SIG-M5 treated with dmso at 0.1 percent for 504 hours (cell line): ENCODE measurements at regions not wholly inside any gene's neighbourhood (a gene's known extent, or its start where the extent isn't known, plus 50 kb on each side); places are given as distances from the start of the nearest gene placed in this dataset.
"Not testable (repeated sequence)": the region's sequence is repeated elsewhere in the genome, so short reads cannot be mapped to it uniquely, and the experiment has no call there.

Experiments
- DNase-seq: peaks from one replicate; lab custom pipeline; 2025; ENCODE audit not compliant: unreplicated experiment; lab: John Stamatoyannopoulos, UW

DNA sequence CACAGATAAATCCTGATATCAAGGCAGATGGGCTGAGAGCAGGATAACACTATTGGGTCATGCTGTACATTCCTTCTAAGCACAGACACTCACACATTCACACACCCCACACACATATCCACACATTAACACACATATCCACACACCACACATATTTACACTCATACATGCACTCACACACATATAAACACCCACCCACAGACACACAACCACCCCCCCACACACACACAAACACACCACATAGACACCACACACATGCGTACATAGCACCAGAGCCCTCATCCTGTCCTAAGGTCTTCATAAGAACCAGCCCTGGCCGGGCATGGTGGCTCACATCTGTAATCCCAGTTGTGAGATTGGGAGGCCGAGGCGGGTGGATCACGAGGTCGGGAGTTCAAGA, 322.3 kb upstream of the ADCY2 start:
- no peak for DNase-seq

DNA sequence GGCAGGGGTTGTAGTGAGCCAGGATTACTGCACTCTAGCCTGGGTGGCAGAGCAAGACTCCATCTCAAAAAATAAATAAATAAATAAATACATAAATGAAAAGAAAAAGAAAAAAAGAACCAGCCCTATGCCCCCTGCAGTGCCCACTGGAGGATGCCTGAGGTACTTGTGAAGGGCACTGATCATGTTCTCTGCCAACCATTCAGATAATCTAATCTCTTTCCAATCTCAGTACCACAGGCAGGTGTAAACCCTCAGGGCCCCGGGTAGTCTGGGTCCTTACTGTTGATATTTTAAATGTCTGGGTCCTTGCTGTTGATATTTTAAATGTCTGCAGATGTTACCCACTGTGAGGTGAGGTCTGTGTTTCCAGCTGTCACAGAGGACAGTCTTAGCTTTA, 321.8 kb upstream of the ADCY2 start:
- DNase-seq = no peak

DNA sequence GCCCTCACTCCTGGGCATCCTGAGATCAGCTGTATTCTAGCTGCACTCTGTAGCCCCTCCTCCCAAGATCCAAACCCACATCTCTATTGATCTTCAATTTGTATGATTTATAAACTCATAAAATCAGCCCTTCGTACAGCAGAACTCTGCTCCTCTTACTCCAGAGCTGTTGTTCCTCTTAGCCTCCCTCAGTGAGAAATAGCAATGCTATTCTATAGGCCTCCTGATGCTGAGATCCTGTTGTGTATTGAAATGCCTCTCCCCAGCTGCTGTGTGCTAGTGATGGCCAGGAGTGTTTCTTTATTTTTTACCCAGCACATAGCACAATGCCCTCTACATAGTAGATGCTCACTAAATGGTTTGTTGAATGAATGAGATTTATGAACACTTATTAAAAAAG, 320.5 kb upstream of the ADCY2 start:
- DNase-seq = no peak

DNA sequence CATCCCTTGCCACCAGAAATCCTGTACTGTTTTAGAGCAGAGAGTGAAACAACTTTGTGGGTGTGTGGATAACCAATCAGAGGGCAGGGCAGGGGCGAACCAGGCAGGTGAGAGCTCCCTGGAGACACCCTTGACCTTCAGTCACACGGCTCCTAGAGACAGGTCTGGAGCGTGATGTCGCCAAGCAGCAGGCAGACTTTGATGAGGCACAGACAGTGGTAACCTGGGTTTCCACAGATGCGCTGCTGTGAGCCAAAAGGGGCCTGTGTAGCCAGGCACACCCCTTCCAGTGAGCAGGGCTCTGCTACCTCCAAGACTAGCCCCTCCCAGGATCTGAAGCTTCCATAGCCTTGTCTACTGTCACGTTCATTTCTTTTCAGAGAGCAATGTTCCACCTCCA, 317.8 kb upstream of the ADCY2 start:
- no peak for DNase-seq

DNA sequence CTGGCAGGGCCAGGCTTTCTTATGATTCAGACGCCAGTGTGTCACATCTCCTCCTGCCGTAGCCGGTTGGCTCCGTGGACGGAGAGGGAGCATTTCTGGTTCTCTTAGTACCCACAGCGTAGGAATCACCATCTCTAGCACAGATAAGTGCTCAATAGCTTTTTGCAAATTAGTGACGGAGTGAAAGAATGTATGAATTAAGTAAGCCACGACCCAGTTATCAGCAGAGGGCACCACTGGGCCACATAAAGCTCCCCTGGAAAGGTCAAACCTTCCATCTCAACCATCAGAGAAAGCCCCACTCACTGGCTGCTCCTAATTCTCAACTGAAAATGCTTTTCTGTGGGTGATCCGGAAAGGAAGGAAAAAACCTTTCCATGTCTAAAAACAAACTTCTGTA, 317.0 kb upstream of the ADCY2 start:
- DNase-seq = peak; percentile 6

DNA sequence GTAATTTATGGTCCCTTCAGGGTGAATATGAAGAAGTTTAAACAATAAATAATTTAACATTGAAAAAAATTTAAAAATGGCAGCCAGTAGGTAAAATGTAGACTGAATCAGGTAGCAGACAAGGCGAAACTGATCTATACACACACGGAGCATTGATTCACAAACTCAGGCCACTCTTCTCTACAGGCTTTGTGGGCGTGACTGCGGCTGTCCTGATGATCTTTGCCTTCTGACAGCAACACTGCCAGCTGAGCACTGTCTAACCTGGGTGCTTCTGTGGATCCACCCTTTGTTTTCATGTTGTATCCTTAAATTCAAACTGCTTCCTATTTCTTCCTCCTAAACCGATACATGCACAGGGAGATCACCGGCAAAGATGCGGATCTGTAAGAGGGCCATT, 315.4 kb upstream of the ADCY2 start:
- DNase-seq = no peak

DNA sequence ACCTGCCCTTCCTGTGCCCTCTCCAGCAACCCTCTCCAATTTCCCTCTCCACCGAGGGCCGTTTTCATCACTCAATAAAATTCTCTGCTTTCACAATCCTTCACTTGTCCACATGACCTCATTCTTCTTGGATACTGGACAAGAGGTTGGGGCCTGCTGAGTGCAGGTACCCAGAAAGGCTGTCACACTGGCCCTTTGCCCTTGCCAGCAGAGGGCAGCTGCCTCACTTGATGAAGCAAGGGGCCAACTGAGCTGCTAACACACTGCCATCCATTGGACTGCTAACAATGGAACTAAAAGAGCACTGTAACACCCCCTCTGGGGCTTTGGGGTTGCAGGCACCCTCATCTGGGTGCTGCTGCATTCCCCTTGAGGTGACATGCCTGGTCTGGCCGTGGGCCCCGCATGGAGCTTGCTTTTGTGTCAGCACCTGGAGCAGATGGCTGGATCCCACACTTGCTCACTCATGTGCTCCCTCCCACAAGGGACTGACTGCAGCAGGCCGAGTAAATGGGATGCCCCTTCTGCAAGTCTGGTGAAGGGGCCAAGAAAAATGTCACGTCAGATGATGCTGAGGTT, 308.1 kb upstream of the ADCY2 start:
- DNase-seq = no peak

DNA sequence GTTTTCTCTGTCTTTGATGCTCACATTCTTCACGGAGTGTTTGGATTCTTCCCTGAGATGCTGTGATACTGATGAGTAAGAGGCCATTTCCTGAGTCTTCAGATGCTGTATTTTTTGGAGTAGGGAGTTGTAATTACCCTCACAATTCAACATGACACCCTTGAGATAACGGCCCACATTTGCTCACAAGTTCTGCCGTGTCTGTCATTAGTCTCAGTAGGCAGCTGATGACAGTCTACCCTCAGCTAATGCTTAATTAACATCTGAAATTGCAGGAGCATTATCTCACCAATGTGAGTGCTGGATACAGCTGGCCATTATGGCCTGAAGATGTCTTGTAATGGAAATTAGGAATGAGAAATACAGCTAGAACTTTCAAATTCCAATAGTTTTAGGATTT, 307.1 kb upstream of the ADCY2 start:
- no peak for DNase-seq

DNA sequence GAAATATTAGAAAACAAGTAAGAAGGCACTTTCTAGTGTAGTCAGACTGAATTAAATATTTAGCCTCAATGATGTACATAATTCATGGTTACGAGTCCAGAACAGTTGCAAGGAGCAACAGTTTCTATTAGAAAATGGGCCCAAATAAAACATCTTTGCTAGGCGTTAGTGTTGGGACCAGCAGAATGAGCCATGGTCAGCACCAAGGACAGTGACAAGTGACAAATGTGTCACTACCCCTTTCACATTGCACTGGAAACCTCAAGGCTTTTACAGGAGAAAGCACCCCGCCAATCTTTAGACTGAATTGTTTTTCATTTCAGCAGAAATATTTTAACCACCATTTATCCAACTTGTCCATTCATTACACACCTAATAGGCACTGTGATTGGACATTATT, 301.3 kb upstream of the ADCY2 start:
- peak; percentile 18 for DNase-seq

DNA sequence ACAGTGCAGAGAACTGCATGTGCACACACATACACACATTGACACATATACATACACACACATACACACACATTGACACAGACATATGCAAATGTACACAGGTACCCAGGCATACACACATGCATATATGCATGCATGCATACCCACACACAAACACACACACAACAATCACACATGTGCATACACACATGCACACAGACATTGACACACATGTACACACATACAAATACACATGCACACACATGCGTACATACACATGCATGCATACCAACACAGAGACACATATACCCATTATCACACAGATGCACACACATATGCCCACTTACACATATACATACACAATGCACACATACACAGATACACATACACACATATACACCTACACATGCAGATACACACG, 299.6 kb upstream of the ADCY2 start:
- DNase-seq = no peak

DNA sequence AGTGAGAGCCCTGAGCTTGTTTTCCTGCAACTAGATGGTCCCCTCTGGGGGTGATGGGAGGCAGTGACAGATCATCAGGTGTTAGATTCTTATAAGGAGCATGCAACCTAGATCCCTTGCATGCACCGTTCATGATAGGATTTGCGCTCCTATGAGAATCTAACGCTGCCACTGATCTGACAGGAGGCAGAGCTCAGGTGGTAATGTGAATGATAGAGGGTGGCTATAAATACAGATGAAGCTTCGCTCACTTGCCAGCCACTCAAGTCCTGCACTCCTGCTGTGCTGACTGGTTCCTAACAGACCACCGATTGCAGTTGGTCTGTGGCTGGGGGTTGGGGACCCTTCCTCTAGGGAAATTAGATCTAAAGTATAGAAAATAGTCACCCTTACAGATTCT, 290.6 kb upstream of the ADCY2 start:
- no peak for DNase-seq

DNA sequence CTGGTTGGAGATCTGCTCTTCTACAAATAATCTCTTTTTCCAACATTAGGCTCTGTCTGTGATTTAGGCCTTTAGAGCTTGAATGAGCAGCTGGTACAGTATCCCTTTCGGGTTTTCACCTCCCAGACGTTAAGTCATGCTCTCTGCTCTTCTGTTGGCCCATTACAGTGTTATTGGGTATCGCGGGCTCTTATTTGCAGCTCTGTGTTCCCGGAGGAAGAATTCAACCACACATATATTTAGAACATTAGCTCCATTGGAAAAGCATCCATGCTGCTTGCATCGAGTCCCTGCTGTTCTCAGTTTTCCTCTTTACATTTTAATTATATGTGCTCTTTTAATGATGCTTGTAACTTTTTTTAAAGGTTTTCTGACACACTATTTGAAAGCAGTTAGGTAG, 278.0 kb upstream of the ADCY2 start:
- DNase-seq = no peak

DNA sequence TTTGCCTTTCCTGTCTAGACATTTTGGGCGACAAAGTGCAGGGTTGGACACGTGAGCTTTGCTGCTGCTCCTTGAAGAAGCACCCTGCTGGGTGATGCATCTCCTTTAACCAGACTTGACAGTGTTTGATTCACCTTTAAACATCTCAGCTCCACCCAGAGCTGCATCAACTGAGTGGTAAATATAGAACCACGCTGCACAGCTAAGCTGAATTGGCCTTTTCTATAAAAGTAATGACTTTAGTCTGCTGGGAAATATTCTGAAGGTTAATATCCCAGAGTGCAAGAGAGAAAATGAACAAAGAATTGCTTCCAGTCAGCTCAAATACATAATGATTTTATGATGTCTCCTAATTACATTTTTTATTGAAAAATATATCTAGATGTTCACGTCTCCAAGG, 264.3 kb upstream of the ADCY2 start:
- no peak for DNase-seq

DNA sequence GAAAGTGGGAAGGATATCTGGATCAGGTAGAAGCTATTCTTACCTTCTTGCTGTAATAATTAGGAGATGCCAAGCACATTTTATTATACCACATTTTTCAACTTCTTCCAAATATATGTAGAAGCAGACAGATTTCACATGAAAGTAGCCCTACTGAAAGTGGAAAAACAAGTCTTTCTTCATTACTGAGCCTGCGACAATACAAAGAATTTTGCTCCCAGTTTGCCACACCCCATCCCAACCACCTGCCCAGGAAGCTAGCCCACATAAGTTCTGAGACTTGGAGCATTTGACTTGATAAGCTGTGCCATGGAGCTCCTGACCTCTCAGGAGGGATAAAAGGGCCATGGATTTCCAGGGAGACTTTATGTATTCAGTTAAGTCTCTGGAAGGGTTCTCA, 249.1 kb upstream of the ADCY2 start:
- DNase-seq = peak; percentile 34

DNA sequence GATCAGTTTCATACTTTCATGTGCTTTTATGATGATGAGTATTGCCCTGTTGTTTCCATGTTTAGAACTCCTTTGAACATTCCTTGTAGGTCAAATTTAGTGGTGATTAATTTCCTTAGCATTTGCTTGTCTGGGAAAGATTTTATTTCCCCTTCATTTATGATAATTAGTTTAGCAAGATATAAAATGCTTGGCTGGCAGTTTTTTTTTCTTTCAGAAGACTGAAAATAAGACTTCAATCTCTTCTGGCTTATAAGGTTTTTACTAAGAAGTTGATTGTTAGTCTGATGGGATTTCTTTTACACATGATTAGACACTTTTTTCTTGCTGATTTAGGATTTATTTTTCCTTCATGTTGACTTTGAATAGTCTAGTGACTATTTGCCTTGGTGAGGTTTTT, 238.9 kb upstream of the ADCY2 start:
- no peak for DNase-seq

DNA sequence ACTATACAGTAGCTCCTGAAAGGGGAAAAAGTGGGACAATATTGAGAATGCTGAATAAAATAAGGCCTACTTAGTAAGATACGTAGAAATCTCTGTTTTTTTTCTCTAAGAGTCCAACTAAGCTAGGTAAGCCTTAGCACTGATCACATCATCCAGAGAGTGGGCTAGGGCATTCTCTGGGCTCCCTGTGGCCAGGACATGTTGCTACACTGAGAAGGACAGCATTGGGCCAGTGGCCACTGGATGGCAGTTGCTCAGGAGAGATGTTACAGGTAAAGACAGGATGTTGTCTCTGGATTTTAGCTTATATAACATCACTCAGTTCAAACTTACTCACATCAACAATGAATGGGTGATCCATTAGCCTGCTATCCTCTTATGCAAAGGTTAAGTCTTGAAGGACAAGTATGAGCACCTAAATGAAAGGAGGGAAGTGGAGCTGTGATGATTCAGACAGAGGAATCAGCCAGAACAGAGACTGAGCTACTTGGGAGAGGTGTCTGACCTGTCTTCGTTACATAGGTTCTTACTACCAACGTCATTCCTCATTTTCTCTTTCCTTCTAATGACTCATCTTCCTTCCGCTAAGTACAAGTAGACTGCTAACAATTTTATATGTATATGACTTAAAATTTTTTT, 226.6 kb upstream of the ADCY2 start:
- no peak for DNase-seq

DNA sequence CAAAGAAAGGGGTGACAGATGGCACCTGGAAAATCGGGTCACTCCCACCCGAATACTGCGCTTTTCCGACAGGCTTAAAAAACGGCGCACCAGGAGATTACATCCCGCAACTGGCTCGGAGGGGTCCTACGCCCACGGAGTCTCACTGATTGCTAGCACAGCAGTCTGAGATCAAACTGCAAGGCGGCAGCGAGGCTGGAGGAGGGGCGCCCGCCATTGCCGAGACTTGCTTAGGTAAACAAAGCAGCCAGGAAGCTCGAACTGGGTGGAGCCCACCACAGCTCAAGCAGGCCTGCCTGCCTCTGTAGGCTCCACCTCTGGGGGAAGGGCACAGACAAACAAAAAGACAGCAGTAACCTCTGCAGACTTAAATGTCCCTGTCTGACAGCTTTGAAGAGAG, 225.2 kb upstream of the ADCY2 start:
- not testable (repeated sequence) for DNase-seq

DNA sequence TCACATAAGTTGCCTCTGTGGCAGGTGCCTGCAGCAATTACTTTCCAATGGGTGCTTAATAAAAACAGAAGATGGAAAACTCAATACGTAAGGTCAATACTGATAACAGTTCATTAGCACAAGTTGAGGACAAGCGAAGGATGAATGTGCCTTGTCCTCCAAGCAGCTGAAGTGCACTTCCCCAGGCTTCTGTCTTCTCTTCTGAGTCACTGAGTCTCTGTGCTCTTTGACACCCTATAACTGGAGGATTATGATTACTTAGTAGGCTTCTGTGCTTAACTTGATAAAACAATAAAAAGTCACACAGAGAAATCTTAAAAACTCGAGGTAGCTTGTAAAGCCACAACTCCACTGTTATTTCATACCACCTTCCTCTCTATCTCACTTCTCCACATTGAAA, 216.6 kb upstream of the ADCY2 start:
- DNase-seq = no peak

DNA sequence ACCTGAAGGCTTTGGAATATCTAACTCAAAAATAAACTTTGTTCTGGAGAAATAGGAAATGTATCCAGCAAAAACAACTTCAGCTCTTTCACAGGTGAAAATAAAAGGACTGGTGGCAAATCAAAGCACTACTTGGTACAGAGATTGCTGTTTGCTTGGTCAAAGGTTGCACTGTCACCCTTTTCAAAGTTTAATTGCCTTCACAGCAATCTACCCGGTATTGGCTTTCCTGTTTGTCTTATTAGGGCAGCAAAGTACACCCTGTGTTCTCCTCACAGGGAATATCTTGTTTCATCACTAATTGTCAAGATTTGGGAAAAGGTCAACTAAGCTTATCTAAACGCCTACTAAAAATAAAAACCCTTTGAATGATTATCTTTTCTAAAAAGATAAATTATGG, 214.1 kb upstream of the ADCY2 start:
- no peak for DNase-seq

DNA sequence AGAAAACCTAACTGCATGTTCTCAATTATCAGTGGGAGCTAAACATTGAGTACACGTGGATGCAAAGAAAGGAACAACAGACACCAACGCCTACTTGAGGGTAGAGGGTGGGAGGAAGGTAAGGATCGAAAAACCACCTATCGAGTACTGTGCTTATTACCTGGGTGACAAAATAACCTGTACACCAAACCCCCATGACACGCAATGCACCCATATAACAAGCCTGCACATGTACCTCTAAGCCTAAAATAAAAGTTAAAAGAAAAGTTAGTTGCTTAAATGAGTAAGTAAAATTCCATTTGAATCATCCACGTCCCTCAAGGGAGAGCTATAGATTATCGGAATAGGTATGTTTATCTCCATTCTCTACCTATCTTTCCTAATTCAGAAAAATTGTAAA, 210.2 kb upstream of the ADCY2 start:
- no peak for DNase-seq

DNA sequence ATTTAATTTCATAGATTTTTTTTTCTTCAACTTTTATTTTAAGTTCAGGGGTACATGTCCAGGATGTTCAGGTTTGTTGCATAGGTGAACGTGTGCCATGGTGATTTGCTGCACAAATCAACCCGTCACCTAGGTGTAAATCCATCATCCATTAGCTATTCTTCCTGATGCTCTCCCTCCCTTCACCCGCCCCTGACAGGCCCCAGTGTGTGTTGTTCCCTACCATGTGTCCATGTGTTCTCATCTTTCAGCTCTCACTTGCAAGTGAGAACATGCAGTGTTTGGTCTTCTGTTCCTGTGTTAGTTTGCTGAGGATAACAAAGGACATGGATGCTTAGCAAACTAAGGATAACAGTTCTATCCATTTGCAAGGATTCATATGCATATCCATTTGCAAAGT, 209.1 kb upstream of the ADCY2 start:
- no peak for DNase-seq

DNA sequence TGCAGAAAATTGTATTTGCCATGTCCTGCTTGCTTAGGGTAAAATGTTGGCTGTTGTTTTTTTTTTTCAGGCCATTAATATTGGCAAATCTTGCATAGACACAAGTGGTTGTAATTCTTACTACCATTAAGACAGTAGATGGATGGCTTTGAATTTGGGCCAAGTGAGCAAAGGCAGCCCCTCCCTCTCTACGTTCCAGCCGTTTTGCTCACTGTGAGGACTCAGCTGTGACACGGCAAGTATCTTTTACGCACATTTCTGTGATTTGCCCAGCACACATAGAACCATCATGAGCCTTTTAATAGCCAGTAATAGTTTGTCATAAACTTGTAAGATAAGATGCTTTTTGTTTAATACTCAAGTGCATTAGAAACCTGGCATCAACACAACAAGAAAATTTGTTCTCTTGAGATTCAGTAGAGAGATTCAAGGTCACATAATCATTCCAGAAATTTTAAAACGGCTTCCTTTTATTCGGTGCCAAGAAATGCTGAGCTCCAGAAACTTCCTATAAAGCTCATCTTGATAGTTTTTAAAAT, 205.2 kb upstream of the ADCY2 start:
- DNase-seq = no peak

DNA sequence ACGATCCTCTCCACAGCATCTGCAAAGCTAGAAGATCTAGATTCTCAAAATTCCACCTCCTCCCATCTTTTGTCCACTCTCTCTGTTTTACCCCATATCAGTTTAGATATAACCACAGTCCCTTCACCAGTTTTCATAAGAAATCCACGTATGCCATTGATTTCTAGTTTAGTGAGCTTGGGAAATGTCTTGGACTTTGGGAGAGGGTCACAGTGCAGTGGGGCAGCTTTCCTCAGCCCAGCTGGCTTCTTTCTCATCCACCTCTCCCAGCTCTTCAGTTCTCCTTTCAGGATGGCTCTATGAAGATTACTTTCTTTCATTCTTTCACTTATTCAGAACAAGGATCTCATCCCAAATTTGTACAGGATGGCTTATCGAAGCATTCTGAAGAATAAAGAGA, 203.9 kb upstream of the ADCY2 start:
- no peak for DNase-seq
